ENCODE measurements at regions not wholly inside any gene's neighbourhood (a gene's known extent, or its start where the extent isn't known, plus 50 kb on each side); places are given as distances from the start of the nearest gene placed in this dataset.
A peak's percentile ranks its signal among the peaks of the same experiment; 100 is the strongest.

- DNase-seq (ENCODE audit: low read depth in 1 of 2, low spot score in 1 of 2): no peak
Observed at GRCh38 chr3:150220041-150220440, 188.1 kb upstream of the TSC22D2 start.

DNA sequence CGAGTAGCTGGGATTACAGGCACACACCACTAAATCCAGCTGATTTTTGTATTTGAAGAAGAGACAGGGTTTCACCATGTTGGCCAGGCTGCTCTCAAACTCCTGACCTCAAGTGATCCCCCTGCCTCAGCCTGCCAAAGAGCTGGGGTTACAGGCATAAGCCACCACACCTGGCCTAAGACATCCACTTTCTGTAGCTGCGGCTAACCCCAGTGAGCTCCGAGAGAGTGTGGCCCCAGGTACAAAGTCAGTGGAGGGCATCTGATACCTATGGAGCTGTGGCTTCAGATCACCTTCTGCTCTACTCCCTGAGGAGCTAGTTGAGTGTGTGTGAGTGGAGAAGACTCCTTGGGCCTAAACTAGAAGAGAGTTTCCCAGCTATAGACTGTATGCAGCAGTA lies 189.3 kb upstream of the TSC22D2 start:
- DNase-seq (ENCODE audit: low read depth in 1 of 2, low spot score in 1 of 2): no peak

- DNase-seq (ENCODE audit: low read depth in 1 of 2, low spot score in 1 of 2): no peak
Observed at GRCh38 chr3:150218236-150218635, 189.9 kb upstream of the TSC22D2 start.

- no peak for DNase-seq (ENCODE audit: low read depth in 1 of 2, low spot score in 1 of 2)
Observed at GRCh38 chr3:150217691-150218090, 190.4 kb upstream of the TSC22D2 start.

DNA sequence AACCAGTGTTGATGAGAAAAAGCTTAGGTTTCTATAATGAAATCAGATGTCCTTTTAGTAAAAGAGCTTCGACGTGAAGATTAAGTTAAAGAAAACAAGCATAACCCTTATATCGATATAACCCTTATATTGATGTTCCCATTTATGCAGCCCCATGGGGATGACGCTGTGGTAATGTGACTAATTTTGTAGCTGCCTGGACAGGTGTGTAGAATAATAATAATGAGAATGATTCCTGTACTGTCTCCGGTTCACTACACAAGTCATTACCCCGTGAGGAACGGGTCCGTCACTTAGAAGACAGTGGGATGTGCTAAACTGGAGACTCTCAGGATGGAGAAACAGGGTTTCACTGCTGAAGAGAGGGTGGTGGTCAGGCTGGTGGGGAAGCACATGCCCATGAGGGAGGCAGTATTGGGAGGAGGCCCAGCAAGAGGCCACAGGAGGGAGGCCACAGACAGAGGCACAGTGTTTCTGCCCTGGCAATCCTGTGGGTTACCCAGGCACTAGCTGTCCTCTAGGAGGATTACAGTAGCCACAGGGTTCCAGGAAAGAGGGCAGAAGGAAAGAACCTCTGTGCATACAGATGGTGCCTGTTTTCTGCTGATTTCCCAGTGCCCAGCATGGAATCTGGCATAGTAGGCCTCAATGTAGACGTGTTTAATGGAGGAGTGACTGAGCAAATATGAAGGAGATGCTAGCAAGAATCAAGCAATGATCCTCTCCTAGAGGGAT lies 191.1 kb upstream of the TSC22D2 start:
- DNase-seq (ENCODE audit: low read depth in 1 of 2, low spot score in 1 of 2): no peak

- DNase-seq (ENCODE audit: low read depth in 1 of 2, low spot score in 1 of 2): no peak
Observed at GRCh38 chr3:150216041-150216811, 191.9 kb upstream of the TSC22D2 start.

DNA sequence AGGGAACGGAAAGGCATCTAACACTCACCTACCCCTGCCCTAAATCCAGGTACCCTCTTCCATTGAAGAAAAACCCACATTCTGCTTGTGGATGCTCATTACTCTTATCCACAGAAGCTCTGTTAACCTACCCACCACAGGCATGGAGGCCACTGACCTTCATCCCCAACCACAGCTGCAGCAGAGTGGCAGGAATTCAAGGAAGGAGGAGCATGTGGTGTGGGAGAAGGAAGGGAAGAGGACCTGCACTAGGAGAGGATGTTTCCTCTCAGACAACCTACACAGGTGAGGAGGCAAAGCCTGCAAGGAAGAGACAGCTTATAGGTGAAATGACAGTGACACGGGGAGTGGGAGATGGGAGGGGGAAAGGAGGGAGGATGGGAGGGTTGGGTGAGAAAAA lies 192.5 kb upstream of the TSC22D2 start:
- no peak for DNase-seq (ENCODE audit: low read depth in 1 of 2, low spot score in 1 of 2)

DNA sequence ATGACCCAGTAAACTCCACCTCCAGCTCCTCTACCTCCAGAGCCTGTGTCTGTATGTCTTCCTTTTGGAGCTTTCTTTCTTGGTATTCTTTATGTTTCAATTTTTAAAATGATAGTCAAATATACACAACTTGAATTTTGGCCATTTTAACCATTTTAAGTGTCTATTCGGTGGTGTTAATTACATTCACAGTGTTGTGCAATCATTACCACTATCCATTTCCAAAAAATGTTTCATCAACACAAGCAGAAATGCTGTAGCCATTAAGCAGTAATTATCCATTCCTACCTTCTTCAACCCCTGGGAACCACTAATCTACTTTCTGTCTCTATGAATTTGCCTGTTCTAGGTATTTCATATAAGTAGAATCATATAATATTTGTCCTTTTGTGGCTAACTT lies 194.5 kb upstream of the TSC22D2 start:
- DNase-seq (ENCODE audit: low read depth in 1 of 2, low spot score in 1 of 2): no peak

GRCh38 chr3:150210461-150211110 lies 197.5 kb upstream of the TSC22D2 start:
- DNase-seq (ENCODE audit: low read depth in 1 of 2, low spot score in 1 of 2): no peak

DNA sequence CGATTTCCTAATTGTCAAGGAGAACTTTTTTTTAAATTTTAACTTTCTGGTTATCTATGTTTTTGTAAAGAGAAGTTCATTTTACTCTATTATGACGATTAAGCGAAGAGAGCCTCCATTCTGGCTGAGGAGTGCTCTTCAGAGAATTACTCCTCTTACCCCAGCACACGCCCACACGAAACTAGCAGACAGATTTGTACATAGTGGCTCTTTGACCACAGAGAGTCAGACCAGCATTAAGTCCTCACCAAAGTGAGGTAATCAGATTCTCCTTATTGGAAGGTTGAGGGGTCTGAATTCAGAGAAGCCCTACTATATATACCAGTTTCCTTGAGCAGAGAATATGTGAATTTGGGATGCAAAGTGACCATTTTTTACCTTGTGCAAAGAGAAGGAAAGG lies 204.8 kb upstream of the TSC22D2 start:
- no peak for DNase-seq (ENCODE audit: low read depth in 1 of 2, low spot score in 1 of 2)

DNA sequence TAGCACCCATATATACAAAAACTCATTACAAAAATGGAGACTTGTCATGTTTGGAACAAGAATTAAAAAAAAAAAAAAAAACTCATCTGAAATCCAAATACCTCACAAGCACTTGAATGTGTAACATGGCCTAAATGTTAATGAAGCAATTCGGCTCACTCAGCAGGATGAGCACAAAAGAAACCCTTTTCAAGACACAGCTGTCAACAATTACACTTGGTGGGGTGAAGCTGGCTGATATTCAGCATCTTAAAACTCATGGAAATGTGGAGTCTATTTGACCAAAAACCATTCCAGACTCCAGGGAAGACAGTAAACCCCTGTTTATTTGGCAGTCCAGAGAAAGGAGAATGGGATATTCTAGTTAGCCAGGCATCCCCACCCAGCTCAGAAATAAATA lies 205.4 kb upstream of the TSC22D2 start:
- DNase-seq (ENCODE audit: low read depth in 1 of 2, low spot score in 1 of 2): no peak

- DNase-seq (ENCODE audit: low read depth in 1 of 2, low spot score in 1 of 2): no peak
Observed at GRCh38 chr3:150194957-150195356, 213.1 kb upstream of the TSC22D2 start.

GRCh38 chr3:150194513-150194912 lies 213.6 kb upstream of the TSC22D2 start:
- no peak for DNase-seq (ENCODE audit: low read depth in 1 of 2, low spot score in 1 of 2)

DNA sequence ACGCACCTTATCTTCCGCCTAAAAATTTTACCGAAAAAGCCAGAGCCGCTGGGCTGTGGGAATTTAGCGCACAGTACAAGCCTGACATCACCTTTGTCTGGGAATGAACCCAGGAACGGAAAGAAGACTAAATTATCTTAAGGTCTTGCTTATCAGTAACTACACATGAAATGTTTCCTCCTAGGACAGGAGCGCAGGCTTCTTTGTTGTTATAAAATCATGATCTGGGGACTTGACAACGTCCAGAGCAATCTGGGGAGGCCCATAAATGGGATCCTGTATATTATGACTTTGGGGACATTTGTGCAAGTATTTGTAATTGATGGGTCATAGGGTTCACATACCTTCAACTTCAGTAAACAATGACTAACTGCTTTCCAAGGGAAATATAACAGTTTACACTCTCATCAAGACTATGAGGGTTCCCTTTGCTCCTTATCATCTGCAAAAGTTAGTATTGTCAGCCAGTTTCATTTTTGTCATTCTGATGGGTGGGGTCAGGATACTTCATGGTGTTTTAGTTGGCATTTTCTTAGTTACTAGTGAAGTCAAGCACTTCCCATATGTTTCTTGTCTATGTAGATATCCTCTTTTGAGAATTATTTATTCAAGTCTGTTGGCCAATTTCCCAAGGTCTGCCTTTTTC lies 213.9 kb upstream of the PFN2 start:
- DNase-seq (ENCODE audit: low read depth in 1 of 2, low spot score in 1 of 2): no peak

DNA sequence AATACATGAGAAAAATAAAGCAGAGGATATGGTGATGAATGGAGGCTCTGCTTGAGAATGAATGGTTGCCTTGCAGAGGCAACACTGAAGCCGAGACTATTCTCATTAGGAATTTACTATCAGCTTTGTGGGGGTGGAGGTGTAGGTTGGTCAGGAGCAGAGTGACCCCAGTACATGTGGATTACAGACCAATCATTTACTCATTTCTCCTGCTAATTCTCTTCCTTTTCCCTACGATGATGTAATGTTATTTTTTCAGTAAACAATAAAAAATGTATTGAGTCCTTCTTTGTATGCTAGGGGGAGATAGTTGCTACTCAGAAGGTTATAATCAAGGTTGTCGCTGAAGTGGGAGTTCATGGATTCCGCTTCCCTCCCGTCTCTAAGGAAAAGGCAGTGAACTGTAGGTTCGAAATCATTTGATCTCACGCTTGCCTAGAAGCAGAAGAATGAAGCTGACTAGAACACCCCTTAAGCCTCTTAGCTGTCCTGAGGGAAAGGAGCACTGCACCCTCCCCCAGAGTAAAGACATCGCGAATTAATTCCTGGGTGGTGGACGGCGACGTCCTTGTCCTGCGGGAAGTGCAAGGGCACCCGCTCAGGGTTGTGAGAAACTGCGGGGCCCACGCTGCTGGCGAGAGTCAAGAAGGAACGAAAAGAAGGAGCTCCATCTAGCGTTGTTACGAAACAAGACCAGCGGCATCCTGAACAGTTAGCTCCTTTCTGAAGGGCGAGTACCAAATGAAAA lies 213.2 kb upstream of the PFN2 start:
- DNase-seq (ENCODE audit: low read depth in 1 of 2, low spot score in 1 of 2): peak; percentile 7 to 11

DNA sequence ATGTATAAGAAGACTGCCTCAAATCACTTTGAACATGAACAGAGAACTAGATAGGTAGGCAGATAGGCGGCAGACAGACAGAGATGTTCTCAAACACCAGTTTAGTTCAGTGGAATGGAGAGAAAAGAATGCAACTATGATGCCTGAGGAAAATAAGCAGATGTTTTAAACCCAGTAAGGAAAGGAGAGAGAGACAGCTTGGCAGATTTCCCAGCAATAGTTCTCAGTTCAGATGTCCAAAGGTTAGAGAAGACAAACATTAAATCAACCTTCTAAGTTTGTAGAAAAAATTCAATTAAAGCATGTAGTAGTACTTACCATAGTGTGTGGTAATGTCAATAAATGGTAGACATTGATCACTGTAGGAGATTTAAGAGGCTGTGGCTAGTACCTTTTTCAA lies 209.6 kb upstream of the PFN2 start:
- no peak for DNase-seq (ENCODE audit: low read depth in 1 of 2, low spot score in 1 of 2)

DNA sequence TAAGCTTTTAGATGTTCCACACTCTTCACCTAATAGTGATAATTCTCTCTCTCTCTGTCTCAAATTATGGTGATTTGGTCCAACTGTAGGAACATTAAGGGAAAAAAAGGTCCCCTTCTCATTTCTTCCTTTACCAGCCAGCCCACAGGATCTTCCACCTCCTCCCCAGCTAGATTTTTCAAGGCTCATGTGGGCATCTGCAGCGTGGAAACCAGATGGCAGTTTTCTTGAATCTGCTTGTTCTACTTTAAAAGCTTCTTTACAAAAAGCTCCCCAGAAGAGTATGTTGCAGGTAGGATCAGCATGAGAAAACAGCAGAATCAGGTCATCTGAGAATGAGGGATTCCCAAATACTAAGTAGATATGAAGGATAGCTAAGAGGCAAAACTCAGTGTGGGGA lies 208.6 kb upstream of the PFN2 start:
- DNase-seq (ENCODE audit: low read depth in 1 of 2, low spot score in 1 of 2): no peak

DNA sequence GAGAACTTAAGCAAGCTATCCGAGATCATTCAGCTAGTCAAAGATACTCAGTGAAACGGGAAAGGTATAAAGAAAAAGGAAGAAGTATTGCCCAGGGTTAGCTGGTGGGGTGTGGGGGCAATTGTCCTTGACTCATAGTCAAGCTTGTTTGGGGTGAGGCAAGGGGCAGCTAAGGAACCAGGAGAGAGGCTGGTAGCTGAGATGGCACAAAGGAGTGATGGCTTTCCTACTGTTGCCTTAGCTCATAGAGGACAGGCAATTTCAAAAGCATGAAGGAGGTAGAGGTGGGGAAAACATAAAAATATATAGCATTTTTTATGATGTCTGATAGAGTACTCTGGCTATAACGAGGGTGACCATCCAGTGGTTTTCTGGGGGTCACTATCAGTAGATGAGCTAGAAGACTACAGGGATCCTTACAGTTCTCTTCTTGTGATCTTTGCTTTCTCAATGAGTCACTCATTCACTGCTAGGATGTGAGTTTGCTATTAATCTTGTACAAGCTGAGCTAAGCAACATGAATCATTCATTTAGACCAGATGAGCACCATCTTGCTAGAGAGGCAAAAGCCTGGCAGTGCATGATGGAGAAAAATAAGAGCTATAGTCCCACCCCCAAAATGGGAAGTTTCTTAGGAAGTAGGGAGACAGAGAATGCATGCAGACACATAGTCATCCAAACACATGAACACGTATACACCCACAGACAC lies 207.1 kb upstream of the PFN2 start:
- no peak for DNase-seq (ENCODE audit: low read depth in 1 of 2, low spot score in 1 of 2)

- no peak for DNase-seq (ENCODE audit: low read depth in 1 of 2, low spot score in 1 of 2)
Observed at GRCh38 chr3:150174179-150174578, 203.5 kb upstream of the PFN2 start.

- no peak for DNase-seq (ENCODE audit: low read depth in 1 of 2, low spot score in 1 of 2)
Observed at GRCh38 chr3:150172356-150172755, 201.7 kb upstream of the PFN2 start.
